ENCODE measurements at regions not wholly inside any gene's neighbourhood (a gene's known extent, or its start where the extent isn't known, plus 50 kb on each side); places are given as distances from the start of the nearest gene placed in this dataset.

GRCh38 chr11:129655247-129655832, 160.3 kb upstream of the TMEM45B start:
- TF ChIP-seq CTCF (IDR thresholded peaks at IDR 0.05; ENCODE audit: insufficient read depth, low read length, poor library complexity, severe bottlenecking) = no peak
- no peak for TF ChIP-seq EZH2phosphoT487 (conservative IDR thresholded peaks at IDR 0.05; ENCODE audit: low read length)

Measured in SU-DHL-6 (cell line).